GM19324 (cell line): ENCODE measurements at regions not wholly inside any gene's neighbourhood (a gene's known extent, or its start where the extent isn't known, plus 50 kb on each side); places are given as distances from the start of the nearest gene placed in this dataset.
A peak's percentile ranks its signal among the peaks of the same experiment; 100 is the strongest.

Experiments used
- ATAC-seq: cut with Tn5 transposase; IDR thresholded peaks from one replicate; pipeline ENCODE4 v1.9.1; 2021; ENCODE audit warnings: mild to moderate bottlenecking, moderate library complexity; ENCODE audit not compliant: unreplicated experiment, low FRiP score

GRCh38 chr12:67827820-67828383 lies 161.3 kb upstream of the IFNG-AS1 start:
- peak; percentile 44 for ATAC-seq

- ATAC-seq, result no peak
Observed at GRCh38 chr12:67829896-67830295, 159.4 kb upstream of the IFNG-AS1 start.

- no peak for ATAC-seq
Observed at GRCh38 chr12:67832155-67832554, 157.1 kb upstream of the IFNG-AS1 start.

- ATAC-seq, result no peak
Observed at GRCh38 chr12:67833602-67834001, 155.6 kb upstream of the IFNG-AS1 start.

GRCh38 chr12:67837876-67838275 lies 151.4 kb upstream of the IFNG-AS1 start:
- no peak for ATAC-seq

GRCh38 chr12:67842124-67842523 lies 147.1 kb upstream of the IFNG-AS1 start:
- ATAC-seq, result no peak

GRCh38 chr12:67843257-67843656 lies 146.0 kb upstream of the IFNG-AS1 start:
- ATAC-seq, result no peak

- no peak for ATAC-seq
Observed at GRCh38 chr12:67852701-67853100, 136.5 kb upstream of the IFNG-AS1 start.

GRCh38 chr12:67853204-67853603 lies 136.0 kb upstream of the IFNG-AS1 start:
- ATAC-seq, result no peak

- ATAC-seq, result no peak
Observed at GRCh38 chr12:67854351-67854750, 134.9 kb upstream of the IFNG-AS1 start.

- no peak for ATAC-seq
Observed at GRCh38 chr12:67855103-67855502, 134.1 kb upstream of the IFNG-AS1 start.

- ATAC-seq, result no peak
Observed at GRCh38 chr12:67871231-67871630, 118.0 kb upstream of the IFNG-AS1 start.

GRCh38 chr12:67873355-67873754 lies 115.9 kb upstream of the IFNG-AS1 start:
- no peak for ATAC-seq

GRCh38 chr12:67876305-67876915 lies 112.8 kb upstream of the IFNG-AS1 start:
- no peak for ATAC-seq

GRCh38 chr12:67877727-67878126 lies 111.5 kb upstream of the IFNG-AS1 start:
- no peak for ATAC-seq

- ATAC-seq, result no peak
Observed at GRCh38 chr12:67879937-67880336, 109.3 kb upstream of the IFNG-AS1 start.

GRCh38 chr12:67881565-67881964 lies 107.7 kb upstream of the IFNG-AS1 start:
- no peak for ATAC-seq

- ATAC-seq, result no peak
Observed at GRCh38 chr12:67884596-67884995, 104.7 kb upstream of the IFNG-AS1 start.

GRCh38 chr12:67885375-67886169 lies 103.7 kb upstream of the IFNG-AS1 start:
- ATAC-seq, result no peak

GRCh38 chr12:67887065-67887464 lies 102.2 kb upstream of the IFNG-AS1 start:
- ATAC-seq, result no peak

GRCh38 chr12:67889931-67890330 lies 99.3 kb upstream of the IFNG-AS1 start:
- ATAC-seq, result no peak
